Hepatocyte (in vitro differentiated cells): ENCODE measurements at regions not wholly inside any gene's neighbourhood (a gene's known extent, or its start where the extent isn't known, plus 50 kb on each side); places are given as distances from the start of the nearest gene placed in this dataset.

Source experiments
- DNase-seq: peaks from one replicate; pipeline ENCODE4 v3.0.0-alpha.2; 2016; ENCODE audit warnings: low spot score
- H2AFZ ChIP-seq: fragments of 200-600 bp; sonication (generic); 2 replicates; pipeline ENCODE4 v1.6.0; 2016; ENCODE audit warnings: antibody characterized with exemption, mild to moderate bottlenecking
- H3K27ac ChIP-seq: fragments of 200-600 bp; sonication (generic); 2 replicates; pipeline ENCODE4 v1.5.1; 2016; ENCODE audit warnings: mild to moderate bottlenecking
- H3K27me3 ChIP-seq: fragments of 200-600 bp; sonication (generic); 2 replicates; pipeline ENCODE4 v1.6.1; 2016
- H3K36me3 ChIP-seq: fragments of 200-600 bp; sonication (generic); replicated peaks from 2 replicates; pipeline ENCODE4 v1.5.1; 2016; ENCODE audit warnings: low read depth; ENCODE audit not compliant: insufficient read depth
- H3K4me1 ChIP-seq: fragments of 200-600 bp; sonication (generic); 2 replicates; pipeline ENCODE4 v1.5.1; 2016; ENCODE audit warnings: mild to moderate bottlenecking, moderate library complexity; ENCODE audit not compliant: insufficient read depth
- H3K4me2 ChIP-seq: fragments of 200-600 bp; sonication (generic); 2 replicates; pipeline ENCODE4 v1.6.0; 2016
- H3K4me3 ChIP-seq: fragments of 200-600 bp; sonication (generic); 2 replicates; pipeline ENCODE4 v1.5.1; 2016; ENCODE audit warnings: mild to moderate bottlenecking
- H3K79me2 ChIP-seq: fragments of 200-600 bp; sonication (generic); 2 replicates; pipeline ENCODE4 v1.6.0; 2017; ENCODE audit warnings: mild to moderate bottlenecking
- H3K9me2 ChIP-seq: fragments of 200-600 bp; sonication (generic); replicated peaks from 2 replicates; pipeline ENCODE4 v1.6.0; 2017; ENCODE audit warnings: mild to moderate bottlenecking; ENCODE audit not compliant: insufficient read depth
- H3K9me3 ChIP-seq: fragments of 200-600 bp; sonication (generic); 2 replicates; pipeline ENCODE4 v1.5.1; 2016; ENCODE audit warnings: low read depth, mild to moderate bottlenecking
- H4K20me1 ChIP-seq: fragments of 200-600 bp; sonication (generic); 2 replicates; pipeline ENCODE4 v1.6.0; 2016; ENCODE audit warnings: mild to moderate bottlenecking; ENCODE audit not compliant: insufficient read depth, poor library complexity, severe bottlenecking
- CTCF ChIP-seq: fragments of 200-600 bp; sonication (generic); IDR thresholded peaks from 2 replicates; pipeline ENCODE4 v1.5.1; 2016; ENCODE audit warnings: antibody characterized with exemption, mild to moderate bottlenecking; ENCODE audit not compliant: poor library complexity
- EZH2 ChIP-seq: fragments of 200-600 bp; sonication (generic); IDR thresholded peaks from 2 replicates; pipeline ENCODE4 v1.6.1; 2016; ENCODE audit warnings: antibody characterized with exemption, mild to moderate bottlenecking, borderline replicate concordance
- EZH2phosphoT487 ChIP-seq: fragments of 200-600 bp; sonication (generic); IDR thresholded peaks from one replicate; pipeline ENCODE4 v1.6.1; 2018; ENCODE audit warnings: antibody characterized with exemption, mild to moderate bottlenecking, low read depth, moderate library complexity; ENCODE audit not compliant: unreplicated experiment, severe bottlenecking
- WGBS: methylation state at CpG from one replicate; pipeline ENCODE4 v1.1.6; 2016; ENCODE audit warnings: low lambda C conversion rate; ENCODE audit errors: missing lambda C conversion rate; 5-methylcytosine and 5-hydroxymethylcytosine counted together

GRCh38 chr3:124156866-124157712, 165.2 kb upstream of the ROPN1 start:
- Histone ChIP-seq H3K4me1 (no peaks in the 10 kb centered on the region), H3K27me3 (no peaks in the 10 kb centered on the region), H3K9me3 (no peaks in the 10 kb centered on the region), H3K4me2 (no peak overlapping the region), H4K20me1 (no peaks in the 10 kb centered on the region), H3K4me3 (no peak overlapping the region), H2AFZ (no peak overlapping the region), H3K79me2 (no peaks in the 10 kb centered on the region), H3K27ac (no peak overlapping the region), H3K36me3 (no peaks in the 10 kb centered on the region), H3K9me2 (no peaks in the 10 kb centered on the region)
- TF ChIP-seq CTCF (no peak), EZH2phosphoT487 (no peak), EZH2 (no peak)
- no peak for DNase-seq
- 64% methylated on average over 6 of the region's 6 CpGs for WGBS

- no peaks in the 10 kb centered on the region for H3K36me3 ChIP-seq
- 59% methylated on average over 3 of the region's 3 CpGs for WGBS
- H3K27ac ChIP-seq: no peak overlapping the region
- H3K4me2 ChIP-seq: no peak overlapping the region
- DNase-seq: no peak
- no peaks in the 10 kb centered on the region for H3K9me2 ChIP-seq
- H3K4me3 ChIP-seq: no peak overlapping the region
- no peaks in the 10 kb centered on the region for H4K20me1 ChIP-seq
- H3K4me1 ChIP-seq: no peaks in the 10 kb centered on the region
- no peaks in the 10 kb centered on the region for H3K9me3 ChIP-seq
- H3K79me2 ChIP-seq: no peaks in the 10 kb centered on the region
- TF ChIP-seq EZH2phosphoT487 (no peak), EZH2 (no peak), CTCF (no peak)
- no peak overlapping the region for H2AFZ ChIP-seq
- no peaks in the 10 kb centered on the region for H3K27me3 ChIP-seq
These were observed 165.8 kb upstream of the ROPN1 start for GRCh38 chr3:124157748-124158147.

GRCh38 chr3:124158168-124158881, 166.4 kb upstream of the ROPN1 start:
- Histone ChIP-seq H3K27me3 (no peaks in the 10 kb centered on the region), H3K27ac (no peak overlapping the region), H3K4me1 (no peaks in the 10 kb centered on the region), H3K36me3 (no peaks in the 10 kb centered on the region), H4K20me1 (no peaks in the 10 kb centered on the region), H3K9me3 (no peaks in the 10 kb centered on the region), H3K4me2 (no peak overlapping the region), H3K79me2 (no peaks in the 10 kb centered on the region), H3K4me3 (no peak overlapping the region), H3K9me2 (no peaks in the 10 kb centered on the region), H2AFZ (no peak overlapping the region)
- peak; percentile 21 for DNase-seq
- TF ChIP-seq EZH2 (no peak), CTCF (no peak)
- WGBS: 62% methylated on average over 5 of the region's 5 CpGs
